Superior temporal gyrus (tissue), 1 donor: ENCODE measurements at regions not wholly inside any gene's neighbourhood (a gene's known extent, or its start where the extent isn't known, plus 50 kb on each side); places are given as distances from the start of the nearest gene placed in this dataset.
"Not testable (repeated sequence)": the region's sequence is repeated elsewhere in the genome, so short reads cannot be mapped to it uniquely, and the experiment has no call there.

Experiments used
- DNase-seq: peaks from one replicate; pipeline ENCODE4 v3.0.0-alpha.2; 2016; ENCODE audit errors: extremely low spot score

DNA sequence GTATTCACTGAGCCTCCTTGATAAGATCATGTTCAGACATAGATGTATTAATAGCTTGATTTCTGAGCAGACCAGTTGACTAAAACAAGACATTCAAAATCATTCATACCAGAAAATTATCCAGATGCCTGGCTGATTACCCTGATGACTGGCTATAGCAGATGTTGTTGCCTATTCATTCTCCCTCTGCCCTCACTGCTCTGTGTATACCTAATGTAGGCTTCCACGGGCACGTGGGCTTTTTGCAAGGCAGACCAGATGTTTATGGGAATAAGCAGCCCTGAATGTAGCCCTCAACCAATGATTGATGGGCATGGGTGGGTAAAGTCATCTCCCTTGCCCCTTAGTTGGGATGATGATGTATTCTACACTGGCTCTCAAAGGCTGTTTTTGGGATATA lies 289.1 kb downstream of the MBD2 start:
- no peak for DNase-seq

DNA sequence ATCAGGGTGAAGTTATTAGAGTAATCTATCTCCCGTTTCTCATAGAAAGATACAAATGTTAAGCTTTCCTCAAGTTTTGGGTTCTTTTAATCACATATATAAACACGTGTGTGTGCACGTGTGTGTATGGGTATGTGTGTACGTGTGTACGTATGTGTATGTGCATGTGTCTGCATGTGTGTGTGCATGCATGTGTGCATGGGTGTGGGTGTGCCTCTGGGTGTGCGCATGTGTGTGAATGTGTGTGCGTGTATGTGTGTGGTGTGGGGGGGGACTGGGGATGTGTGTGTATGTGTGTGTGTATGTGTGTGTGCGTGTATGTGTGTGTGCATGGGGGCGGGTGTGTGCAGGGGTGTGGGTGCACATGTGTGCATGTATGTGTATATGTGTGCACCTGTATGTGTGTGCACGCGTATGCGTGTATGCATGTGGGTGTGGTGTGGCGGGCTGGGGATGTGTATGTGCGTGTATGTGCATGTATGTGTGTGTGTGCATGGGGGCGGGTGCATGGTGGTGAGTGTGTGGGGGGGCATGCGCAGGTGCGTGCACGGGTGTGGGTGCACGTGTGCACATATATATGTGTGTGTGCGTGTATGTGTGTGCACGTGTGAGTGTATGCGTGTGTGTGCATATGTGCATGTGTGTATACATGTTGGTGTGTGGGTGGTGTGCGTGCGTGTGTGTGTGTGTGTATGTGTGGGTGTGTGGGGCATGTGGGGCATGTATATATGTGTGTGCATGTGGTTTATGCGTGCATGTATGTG lies 304.0 kb downstream of the MBD2 start:
- no peak for DNase-seq

- no peak for DNase-seq
These were observed 306.4 kb downstream of the MBD2 start for GRCh38 chr18:53918091-53918490.

DNA sequence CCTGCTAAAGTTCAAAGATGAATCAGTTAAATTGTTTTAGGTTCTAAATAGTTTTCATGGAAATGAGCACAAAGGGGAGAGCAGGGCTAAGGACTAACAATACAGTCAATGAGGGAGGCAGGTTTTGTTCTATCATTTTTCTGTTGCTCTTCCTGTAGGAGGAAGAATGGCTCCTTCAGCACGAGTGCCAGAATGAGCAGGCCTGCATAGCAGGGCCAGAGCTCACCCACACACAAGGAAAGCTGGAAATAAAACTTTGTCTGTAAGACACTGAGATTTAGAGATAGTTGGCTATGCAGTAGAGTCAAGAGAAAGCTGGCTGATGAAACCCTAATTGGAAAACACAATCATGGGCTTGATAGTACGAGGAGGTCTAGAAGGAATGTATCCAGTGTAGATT lies 313.3 kb downstream of the MBD2 start:
- peak; percentile 37 for DNase-seq

- DNase-seq = no peak
These were observed 314.8 kb downstream of the MBD2 start for GRCh38 chr18:53909668-53910067.

DNA sequence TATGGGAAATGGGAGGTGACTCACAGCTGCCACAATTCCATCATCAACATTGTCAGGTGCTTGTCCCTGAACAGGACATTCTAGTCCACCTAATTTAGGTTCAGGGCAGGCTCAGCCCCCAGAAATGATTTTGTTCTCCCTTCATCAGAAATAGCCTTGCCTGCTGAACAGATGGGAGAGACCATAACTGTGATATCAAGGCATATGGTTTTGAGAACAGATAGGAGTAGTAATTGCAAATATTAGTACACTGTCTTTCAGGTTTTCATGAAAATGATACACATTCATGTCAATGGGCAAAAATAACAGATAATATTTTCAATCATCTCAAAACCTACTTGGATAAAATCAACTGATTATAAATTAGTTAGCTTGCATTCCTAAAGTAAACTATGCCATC lies 316.5 kb downstream of the MBD2 start:
- DNase-seq = peak; percentile 17

GRCh38 chr18:53906681-53907080 lies 317.8 kb downstream of the MBD2 start:
- peak; percentile 73 for DNase-seq

DNA sequence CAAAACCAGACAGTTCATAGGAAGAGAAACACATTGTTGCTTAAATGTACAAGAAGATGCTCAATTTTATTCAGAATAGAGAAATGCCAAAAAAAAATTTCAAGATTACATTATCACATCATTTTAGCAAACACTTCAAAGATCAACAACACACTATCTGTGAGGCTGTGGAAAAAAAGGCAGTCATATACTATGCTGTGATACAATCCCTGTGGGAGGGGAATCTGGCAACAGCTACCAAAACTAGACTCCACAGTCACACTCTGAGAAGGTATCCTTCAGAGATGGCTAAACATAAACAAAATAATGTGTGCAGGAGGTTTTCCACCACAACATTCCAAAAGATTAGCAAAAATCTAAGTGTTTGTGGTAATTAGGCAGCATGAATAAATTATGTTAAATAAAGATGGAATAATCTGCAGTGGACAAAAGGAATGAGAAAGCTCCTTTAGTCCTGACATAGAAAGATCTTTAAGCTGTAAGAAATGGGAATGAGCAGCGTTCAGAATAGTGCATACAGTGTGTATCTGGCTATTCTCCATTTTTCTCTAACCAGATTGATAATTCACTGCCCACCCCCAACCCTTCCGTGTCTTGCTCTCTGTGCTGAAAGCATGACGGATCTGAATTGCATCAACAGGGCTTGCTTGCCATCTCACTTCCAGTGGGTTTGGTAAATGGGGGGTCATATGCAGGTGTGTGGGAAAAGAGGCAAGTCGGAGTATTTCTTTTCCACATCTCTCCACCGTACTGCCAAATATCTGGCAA lies 329.6 kb downstream of the MBD2 start:
- no peak for DNase-seq

- DNase-seq = no peak
These were observed 337.0 kb downstream of the MBD2 start for GRCh38 chr18:53887447-53887846.

- no peak for DNase-seq
These were observed 338.4 kb downstream of the MBD2 start for GRCh38 chr18:53886058-53886457.

DNA sequence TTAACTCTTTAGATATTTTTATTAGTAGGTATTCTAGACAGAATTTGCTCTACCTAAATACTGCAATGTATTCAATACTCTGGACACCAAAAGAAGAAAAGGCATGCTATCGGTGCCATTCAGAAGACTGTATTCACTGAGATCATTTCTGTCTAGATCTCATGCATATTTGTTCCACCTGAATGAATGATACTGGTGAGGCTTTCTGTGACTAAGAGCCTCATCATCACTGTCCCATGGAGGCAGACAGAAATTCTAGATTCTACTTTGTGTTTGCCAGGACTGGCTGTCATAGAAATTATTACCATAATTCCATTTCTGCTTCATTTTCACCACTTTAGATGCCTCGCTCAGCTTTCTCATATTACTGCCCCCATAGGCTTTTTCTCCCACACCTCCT lies 340.7 kb downstream of the MBD2 start:
- DNase-seq = no peak

DNA sequence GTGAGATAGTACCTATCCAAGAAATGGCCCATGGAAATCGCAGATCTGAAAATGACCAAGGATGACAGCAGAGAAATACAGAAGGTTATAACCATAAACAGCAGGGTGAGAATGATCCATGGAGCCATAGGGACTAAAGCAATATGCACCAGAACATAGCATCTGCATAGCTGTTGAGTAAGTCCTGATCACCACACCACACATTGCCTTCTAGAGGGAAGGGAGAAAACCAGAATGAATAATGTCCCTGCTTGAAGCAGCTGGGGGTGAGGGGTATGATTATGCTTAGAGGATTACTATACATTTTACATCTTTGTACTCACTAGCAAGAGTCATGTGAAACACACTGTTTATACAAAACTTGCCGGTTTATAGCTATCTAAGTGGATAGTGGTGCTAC lies 350.4 kb downstream of the MBD2 start:
- no peak for DNase-seq

GRCh38 chr18:53864770-53865169 lies 359.7 kb downstream of the MBD2 start:
- no peak for DNase-seq

DNA sequence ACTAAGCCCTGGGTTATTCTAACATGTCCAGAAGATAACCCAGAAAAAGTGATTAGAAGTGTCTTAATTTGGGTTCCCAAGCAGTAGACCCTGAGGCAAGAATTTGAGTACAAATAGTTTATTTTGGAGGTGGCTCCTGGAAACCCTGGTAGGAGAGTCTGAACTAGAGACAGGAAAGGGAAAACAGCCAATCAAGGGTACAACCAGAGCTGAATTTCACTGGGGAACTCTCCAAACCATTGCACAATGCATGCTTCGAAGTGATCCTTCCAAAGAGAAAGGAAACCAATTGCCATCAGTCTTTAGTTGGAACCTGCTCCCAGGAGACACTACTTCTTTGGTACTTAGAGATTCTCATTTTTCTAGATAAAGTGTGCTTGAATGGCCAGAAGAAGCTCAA lies 361.5 kb downstream of the MBD2 start:
- DNase-seq = no peak

DNA sequence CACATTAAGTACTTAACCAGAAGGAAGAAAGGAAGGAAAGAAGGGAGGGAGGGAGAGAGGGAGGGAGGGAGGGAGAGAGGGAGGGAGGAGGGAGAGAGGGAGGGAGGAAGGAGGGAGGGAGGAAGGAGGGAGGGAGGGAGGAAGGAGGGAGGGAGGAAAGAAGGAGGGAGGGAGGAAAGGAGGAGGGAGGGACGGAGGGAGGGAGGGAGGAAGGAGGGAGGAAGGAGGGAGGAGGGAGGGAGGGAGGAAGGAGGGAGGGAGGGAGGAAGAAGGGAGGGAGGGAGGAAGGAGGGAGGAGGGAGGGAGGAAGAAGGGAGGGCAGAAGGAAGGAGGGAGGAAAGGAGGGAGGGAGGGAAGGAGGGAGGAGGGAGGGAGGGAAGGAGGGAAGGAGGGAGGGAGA lies 363.3 kb downstream of the MBD2 start:
- no peak for DNase-seq

DNA sequence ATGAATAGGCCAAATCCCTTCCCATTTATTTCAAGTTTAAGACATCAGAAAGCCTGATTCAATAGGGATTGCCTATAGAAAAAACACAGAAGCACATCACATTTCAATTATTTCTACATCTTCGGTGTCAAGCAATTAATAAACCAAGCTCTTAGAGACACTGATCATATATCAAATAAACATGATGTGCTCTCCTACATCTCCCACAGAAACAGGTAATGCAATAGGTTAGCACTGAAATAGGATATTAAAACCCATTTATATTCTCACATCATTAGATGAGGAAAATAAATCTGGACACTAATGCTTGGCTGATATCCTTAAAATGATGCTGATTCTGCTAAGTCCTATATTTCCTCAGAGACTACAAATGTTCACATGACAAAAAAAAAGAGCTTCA lies 364.7 kb downstream of the MBD2 start:
- DNase-seq = no peak

DNA sequence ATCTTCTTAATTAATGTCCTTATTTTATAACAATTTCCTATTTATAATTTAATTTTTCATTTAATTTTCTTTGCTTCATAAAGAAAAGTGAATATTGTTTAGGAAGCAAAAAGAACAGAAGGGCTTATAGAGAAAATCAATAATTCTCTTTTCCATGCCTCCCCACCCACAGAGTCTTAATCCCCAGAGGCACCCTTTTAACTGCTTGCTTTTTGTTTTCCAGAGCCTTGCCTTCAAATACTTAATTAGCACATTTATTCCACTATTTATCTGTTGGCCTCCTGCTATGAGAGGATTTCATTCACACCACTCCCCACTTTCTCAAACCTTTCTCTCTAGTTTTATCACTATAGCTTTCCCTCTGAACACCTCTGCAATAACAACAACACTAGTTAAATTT lies 373.6 kb downstream of the MBD2 start:
- no peak for DNase-seq

DNA sequence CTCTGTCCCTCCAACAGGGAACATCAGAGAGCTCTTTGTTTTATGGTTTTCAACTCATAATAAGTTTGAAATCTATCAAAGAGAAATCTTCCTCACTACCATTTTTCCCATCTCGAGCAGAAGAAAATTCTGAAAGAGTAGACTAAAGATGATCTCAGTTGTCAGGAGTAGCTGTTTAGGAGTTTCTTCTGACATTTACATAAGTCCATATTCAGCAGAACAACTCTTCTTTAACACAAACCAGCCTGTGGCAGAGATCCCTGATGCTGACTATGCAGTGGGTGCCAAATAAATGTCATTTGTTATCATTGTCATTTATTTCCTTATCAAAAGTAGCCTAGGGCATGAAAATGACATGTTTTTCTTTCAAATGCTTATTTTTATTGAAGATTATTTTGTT lies 380.7 kb downstream of the MBD2 start:
- DNase-seq = no peak

- no peak for DNase-seq
These were observed 381.2 kb downstream of the MBD2 start for GRCh38 chr18:53843113-53843760.

GRCh38 chr18:53838746-53839145 lies 385.7 kb downstream of the MBD2 start:
- DNase-seq = no peak

DNA sequence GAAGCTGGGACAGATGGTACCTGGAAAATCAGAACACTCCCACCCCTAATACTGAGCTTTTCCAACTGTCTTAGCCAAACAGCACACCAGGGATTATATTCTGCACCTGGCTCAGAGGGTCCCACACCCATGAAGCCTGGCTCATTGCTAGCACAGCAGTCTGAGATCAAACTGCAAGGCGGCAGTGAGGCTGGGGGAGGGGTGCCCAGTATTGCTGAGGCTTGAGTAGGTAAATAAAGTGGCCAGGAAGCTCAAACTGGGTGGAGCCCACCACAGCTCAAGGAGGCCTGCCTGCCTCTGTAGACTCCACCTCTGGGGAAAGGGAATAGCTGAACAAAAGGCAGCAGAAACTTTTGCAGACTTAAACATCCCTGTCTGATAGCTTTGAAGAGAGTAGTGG lies 403.3 kb downstream of the MBD2 start:
- not testable (repeated sequence) for DNase-seq

DNA sequence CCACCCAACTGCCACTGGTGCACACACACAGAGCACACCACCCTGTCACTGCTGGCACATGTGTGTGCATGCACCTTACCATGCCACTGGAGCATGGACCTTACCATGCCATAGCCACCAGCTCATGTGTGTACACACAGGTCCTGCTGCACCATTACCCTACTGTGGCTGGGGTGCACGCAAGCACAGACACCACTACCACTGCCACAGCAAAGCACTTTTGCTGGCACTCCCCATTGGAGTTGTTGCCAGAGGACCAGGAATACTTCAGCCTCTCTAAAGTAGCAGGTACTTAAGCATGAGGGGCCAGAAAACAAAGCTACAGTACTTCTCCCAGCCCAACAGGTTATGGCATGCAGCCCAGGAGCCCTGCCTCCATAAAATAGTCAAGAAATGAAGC lies 404.8 kb downstream of the MBD2 start:
- no peak for DNase-seq

DNA sequence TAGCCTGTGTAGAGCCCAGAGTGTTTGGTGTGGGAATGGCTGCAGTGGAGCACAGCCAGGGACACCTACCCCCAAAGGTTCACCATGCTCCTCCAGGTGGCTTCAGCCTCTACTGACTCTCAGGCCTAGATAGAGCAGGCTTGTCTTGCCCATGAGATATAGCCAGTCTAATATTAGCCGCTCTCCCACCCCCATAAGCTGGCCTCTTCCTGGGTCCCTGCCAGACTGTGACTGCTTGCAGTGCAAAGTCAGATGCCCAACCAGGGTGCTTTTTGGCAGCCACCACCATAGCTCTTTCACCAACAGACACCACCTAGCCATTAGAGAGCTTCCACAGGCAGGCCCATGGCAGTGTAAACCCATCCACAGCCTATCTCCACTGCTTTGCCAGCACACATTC lies 405.3 kb downstream of the MBD2 start:
- DNase-seq = no peak
